ENCODE measurements at regions not wholly inside any gene's neighbourhood (a gene's known extent, or its start where the extent isn't known, plus 50 kb on each side); places are given as distances from the start of the nearest gene placed in this dataset.
"Not testable (repeated sequence)": the region's sequence is repeated elsewhere in the genome, so short reads cannot be mapped to it uniquely, and the experiment has no call there.

- DNase-seq, result no peak
Measured at GRCh38 chr2:66306483-66306882, 128.4 kb upstream of the MEIS1 start.

DNA sequence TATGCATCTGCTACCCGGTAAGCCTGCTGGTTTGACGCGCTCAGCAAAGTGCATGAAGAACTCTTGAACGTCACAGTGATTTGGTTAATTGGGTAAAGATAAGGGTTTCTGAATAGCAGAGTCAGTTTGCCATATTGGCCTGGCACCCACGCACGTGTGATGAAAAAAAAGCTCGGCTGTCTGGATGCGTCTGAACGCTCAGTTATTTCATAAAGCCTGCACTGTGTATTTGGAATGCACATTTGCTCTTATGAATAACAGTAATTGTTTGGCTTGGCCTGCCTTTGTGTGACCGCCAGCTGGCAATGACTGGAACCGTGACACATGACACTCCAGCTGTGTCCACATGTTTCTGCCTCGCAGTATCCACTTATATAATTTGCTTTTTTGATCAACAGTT lies 129.2 kb upstream of the MEIS1 start:
- DNase-seq, result peak; percentile 90

DNA sequence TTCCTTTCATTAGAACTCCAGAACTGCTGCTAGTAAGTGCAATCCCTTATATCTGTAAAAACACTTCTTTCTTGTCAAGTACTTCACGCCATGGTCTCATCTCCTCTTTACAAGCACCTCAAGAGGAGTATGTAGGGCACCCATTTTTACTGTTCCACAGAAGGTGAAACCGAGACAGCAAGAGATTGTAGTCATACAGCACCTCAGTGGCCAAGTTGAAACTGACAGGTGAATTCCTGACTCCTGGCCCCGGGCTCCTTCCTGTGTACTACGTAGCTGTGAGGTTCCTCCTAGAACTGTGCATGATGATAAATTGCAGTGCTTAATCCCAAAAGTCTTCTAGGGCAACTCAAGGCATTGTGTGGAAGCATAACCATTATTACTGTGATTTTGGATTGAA lies 131.5 kb upstream of the MEIS1 start:
- DNase-seq, result no peak

DNA sequence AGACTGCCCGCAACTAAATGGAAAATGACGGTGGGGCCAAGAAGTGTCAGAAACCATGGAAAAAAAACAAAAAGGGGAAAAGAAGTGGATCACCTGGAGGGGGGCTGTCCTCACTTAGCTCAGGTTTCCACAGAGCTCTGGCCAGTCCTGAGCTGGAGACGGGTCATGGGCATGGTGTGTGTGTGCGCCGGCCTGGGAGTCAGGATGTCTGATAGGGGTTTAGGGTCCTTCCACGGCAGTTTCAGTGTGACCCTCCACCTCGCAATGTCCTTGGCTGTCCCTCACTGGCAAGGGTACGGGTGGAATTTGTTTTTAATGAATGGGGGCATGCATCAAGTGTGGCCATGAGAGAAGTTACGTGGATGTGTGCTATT lies 133.2 kb upstream of the MEIS1 start:
- DNase-seq, result no peak

- no peak for DNase-seq
Measured at GRCh38 chr2:66301022-66301766, 133.7 kb upstream of the MEIS1 start.

DNA sequence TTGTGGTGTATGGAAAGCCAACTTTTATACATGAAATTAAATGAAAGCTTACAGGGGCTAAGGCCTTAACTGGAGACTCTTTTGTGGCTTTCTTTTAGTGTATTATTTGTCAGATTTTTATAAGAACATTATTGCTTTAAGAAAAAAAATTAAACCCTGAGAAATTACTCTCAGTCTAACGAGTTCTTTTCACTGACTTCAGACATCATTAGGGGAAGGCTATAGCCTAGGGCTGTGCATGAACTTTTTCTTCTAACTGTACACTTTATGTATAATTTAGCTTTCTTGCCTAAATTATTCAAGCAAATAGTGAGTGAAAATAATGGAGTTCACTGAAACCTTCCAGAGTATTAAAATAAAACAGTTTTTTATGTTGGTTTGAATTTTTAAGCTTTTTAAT lies 151.1 kb upstream of the MEIS1 start:
- DNase-seq, result no peak

- DNase-seq, result no peak
Measured at GRCh38 chr2:66281980-66282379, 152.9 kb upstream of the MEIS1 start.

DNA sequence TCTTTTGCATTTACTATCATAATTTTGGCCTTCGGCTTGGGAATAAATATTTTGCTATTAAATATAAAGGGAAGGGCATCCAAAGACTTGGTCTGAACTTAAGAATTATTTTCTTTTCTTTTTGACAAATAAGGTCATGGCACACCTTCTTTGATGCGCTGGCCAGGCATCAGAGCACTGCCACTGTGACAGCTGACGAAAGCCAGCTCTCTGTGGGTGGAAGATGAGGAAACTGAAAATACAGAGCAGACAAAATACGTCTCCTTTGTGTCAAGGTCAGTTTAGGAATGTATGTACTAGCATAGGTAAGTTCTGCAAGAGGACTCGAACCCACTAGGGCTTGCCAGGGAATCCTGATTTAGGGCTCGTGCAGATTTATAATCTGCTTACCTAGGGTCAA lies 155.9 kb upstream of the MEIS1 start:
- DNase-seq, result no peak

DNA sequence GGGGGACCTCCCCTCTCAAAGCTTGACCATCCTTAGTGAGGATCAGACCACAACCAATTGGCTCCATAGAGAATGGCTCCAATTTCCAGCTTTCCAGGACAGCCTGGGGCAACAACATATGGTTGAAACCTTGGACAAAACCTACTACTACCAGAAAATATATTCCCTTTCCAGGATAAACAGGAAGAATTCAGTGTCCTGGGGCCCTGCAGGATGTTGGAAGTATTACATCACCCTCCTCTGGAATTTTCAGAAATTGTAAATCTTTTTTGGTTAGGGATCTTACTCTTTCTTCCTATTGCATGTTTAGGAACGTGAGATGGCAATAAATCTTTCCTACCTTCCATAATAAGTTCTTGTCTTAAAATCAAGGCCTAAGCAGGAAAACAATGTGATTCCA lies 158.9 kb upstream of the MEIS1 start:
- no peak for DNase-seq

GRCh38 chr2:66273933-66274490 lies 160.9 kb upstream of the MEIS1 start:
- DNase-seq, result no peak

- DNase-seq, result no peak
Measured at GRCh38 chr2:66272751-66273150, 162.2 kb upstream of the MEIS1 start.

DNA sequence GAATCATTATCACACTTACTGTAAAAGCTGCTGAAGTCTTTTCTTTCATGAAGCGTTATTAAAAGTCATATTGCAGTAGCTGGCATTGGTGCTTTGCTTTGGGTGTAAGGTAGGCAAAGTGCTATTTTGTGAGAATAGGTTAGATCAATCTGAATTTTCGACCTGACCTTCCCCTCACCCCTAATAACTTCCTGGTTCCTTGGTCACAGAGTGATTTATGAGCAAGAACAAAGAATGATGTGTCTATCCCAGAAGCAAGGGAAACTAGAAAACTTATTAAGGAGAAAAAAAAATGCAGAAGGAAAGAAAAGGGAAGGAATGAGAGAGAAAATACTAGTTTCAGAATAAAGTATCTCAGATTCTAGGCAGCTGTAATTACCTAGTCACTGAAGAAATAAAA lies 163.1 kb upstream of the MEIS1 start:
- no peak for DNase-seq

- no peak for DNase-seq
Measured at GRCh38 chr2:66270247-66270646, 164.7 kb upstream of the MEIS1 start.

DNA sequence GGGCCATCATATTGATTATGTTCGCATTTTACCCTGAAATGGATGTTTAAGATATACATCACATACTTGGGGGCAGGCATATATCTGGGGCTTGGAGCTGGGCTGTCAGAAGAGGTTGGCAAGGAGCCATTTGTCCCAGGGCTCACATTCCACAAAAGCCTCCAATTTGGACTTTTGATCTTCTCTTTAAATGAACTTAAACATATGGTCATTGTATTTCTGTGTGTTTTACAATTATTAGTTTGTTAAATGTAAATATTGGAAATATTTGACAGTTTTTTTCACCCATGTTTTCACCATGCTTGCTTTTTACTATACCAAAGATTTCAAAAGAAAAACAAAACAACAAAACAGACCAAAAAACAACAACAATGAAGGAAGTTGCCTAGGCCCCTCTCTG lies 165.8 kb upstream of the MEIS1 start:
- DNase-seq, result no peak

DNA sequence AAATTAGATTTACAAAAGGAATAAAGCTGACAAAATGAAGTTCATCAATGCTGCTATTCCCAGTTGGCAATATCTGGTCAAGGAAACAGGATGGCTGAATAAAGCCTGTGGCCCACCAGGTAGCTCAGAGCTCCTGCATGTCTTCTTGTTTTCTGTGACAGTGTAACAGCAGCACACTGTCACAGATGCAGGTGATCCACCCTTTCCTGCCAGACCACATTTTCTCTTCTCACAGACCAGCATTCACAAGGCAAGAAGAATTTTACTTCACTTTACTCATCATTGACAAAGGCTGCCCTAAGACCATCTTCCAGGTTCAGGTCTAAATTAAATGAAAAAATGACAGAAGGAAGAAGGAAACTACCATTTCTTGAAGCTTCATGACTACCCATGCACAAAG lies 166.2 kb upstream of the MEIS1 start:
- no peak for DNase-seq

DNA sequence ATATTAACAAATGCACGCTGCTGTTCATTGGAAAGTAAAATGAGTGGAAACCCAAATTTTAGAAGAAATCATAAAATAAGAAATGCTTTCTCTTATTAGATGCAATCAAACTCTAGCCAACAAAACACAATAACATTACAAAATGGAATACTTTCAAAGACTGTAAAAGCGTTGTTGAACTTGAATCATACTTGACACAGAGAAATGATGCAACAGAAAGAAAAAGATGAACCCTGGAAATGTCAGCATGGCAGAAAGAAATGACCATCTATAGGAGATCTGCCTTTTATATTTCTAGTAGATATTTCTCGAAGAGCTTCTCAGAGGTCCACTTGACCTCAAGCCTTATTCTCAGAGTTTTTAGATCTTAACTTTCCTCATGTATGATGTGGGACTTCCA lies 170.6 kb upstream of the MEIS1 start:
- DNase-seq, result no peak

- DNase-seq, result no peak
Measured at GRCh38 chr2:66255867-66256266, 179.1 kb upstream of the MEIS1 start.

DNA sequence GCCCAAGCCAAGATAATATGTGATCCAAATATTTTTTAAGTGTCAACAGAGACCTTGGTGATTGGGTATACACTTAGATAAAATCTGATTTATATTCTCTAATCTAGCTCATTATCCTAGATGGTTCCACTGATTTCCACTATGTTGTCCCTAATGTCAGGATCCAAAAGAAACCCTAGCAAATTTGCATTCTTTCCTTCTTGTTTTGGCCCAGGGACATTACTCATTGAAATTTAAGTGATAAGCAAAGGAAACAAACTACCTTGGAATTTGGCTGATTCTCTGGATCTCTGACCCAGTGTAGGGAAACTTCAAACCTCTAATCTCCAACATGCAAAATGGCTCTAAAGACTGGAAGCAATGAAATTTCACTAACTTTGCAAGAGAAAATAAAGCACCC lies 179.8 kb upstream of the MEIS1 start:
- no peak for DNase-seq

GRCh38 chr2:66253066-66253465 lies 181.9 kb upstream of the MEIS1 start:
- DNase-seq, result no peak

- DNase-seq, result no peak
Measured at GRCh38 chr2:66252109-66252508, 182.8 kb upstream of the MEIS1 start.

GRCh38 chr2:66251573-66251972 lies 183.4 kb upstream of the MEIS1 start:
- DNase-seq, result no peak

DNA sequence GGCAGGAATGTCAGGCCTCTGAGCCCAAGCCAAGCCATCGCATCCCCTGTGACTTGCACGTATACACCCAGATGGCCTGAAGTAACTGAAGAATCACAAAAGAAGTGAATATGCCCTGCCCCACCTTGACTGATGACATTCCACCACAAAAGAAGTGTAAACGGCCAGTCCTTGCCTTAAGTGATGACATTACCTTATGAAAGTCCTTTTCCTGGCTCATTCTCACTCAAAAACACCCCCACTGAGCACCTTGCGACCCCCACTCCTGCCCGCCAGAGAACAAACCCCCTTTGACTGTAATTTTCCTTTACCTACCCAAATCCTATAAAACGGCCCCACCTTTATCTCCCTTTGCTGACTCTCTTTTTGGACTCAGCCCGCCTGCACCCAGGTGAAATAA lies 185.8 kb upstream of the MEIS1 start:
- DNase-seq, result not testable (repeated sequence)

DNA sequence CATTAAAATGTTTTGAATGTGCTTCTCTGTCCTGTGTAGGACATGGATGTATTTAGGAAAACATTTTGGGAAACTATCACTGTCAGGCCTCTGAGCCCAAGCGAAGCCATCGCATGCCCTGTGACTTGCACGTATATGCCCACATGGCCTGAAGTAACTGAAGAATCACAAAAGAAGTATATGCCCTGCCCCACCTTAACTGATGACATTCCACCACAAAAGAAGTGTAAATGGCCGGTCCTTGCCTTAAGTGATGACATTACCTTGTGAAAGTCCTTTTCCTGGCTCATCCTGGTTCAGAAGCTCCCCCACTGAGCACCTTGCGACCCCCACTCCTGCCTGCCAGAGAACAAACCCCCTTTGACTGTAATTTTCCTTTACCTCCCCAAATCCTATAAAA lies 191.1 kb upstream of the MEIS1 start:
- DNase-seq, result not testable (repeated sequence)

- DNase-seq, result not testable (repeated sequence)
Measured at GRCh38 chr2:66242888-66243287, 192.0 kb upstream of the MEIS1 start.

- DNase-seq, result no peak
Measured at GRCh38 chr2:66242099-66242789, 192.7 kb upstream of the MEIS1 start.
